HG02981 (cell line): ENCODE measurements at regions not wholly inside any gene's neighbourhood (a gene's known extent, or its start where the extent isn't known, plus 50 kb on each side); places are given as distances from the start of the nearest gene placed in this dataset.

Experiments
- ATAC-seq: cut with Tn5 transposase; IDR thresholded peaks from one replicate; pipeline ENCODE4 v1.9.1; 2021; ENCODE audit warnings: mild to moderate bottlenecking, moderate library complexity; ENCODE audit not compliant: unreplicated experiment

- no peak for ATAC-seq
Measured at GRCh38 chr15:69853544-69853951, 244.2 kb downstream of the TLE3 start.

GRCh38 chr15:69854001-69854400 is 243.7 kb downstream of the TLE3 start:
- no peak for ATAC-seq

GRCh38 chr15:69854521-69855181 is 243.1 kb downstream of the TLE3 start:
- ATAC-seq: no peak

- ATAC-seq: no peak
Measured at GRCh38 chr15:69855258-69856000, 242.3 kb downstream of the TLE3 start.

GRCh38 chr15:69857250-69857649 is 240.5 kb downstream of the TLE3 start:
- no peak for ATAC-seq

GRCh38 chr15:69857686-69858391 is 239.9 kb downstream of the TLE3 start:
- no peak for ATAC-seq

- no peak for ATAC-seq
Measured at GRCh38 chr15:69858456-69858855, 239.3 kb downstream of the TLE3 start.

GRCh38 chr15:69859866-69860265 is 237.9 kb downstream of the TLE3 start:
- ATAC-seq: no peak

GRCh38 chr15:69860321-69860720 is 237.4 kb downstream of the TLE3 start:
- no peak for ATAC-seq

GRCh38 chr15:69860921-69861320 is 236.8 kb downstream of the TLE3 start:
- ATAC-seq: no peak

GRCh38 chr15:69861331-69862171 is 236.2 kb downstream of the TLE3 start:
- no peak for ATAC-seq

- ATAC-seq: no peak
Measured at GRCh38 chr15:69862540-69862939, 235.2 kb downstream of the TLE3 start.

GRCh38 chr15:69863446-69863845 is 234.3 kb downstream of the TLE3 start:
- ATAC-seq: no peak

GRCh38 chr15:69865369-69865768 is 232.3 kb downstream of the TLE3 start:
- ATAC-seq: no peak

GRCh38 chr15:69868756-69869155 is 229.0 kb downstream of the TLE3 start:
- no peak for ATAC-seq

- ATAC-seq: no peak
Measured at GRCh38 chr15:69869291-69869690, 228.4 kb downstream of the TLE3 start.

- no peak for ATAC-seq
Measured at GRCh38 chr15:69869881-69870505, 227.7 kb downstream of the TLE3 start.

- no peak for ATAC-seq
Measured at GRCh38 chr15:69871511-69872134, 226.1 kb downstream of the TLE3 start.

GRCh38 chr15:69873807-69874206 is 223.9 kb downstream of the TLE3 start:
- ATAC-seq: no peak

- no peak for ATAC-seq
Measured at GRCh38 chr15:69874321-69874720, 223.4 kb downstream of the TLE3 start.
